ENCODE measurements at regions not wholly inside any gene's neighbourhood (a gene's known extent, or its start where the extent isn't known, plus 50 kb on each side); places are given as distances from the start of the nearest gene placed in this dataset.
A peak's percentile ranks its signal among the peaks of the same experiment; 100 is the strongest.

DNA sequence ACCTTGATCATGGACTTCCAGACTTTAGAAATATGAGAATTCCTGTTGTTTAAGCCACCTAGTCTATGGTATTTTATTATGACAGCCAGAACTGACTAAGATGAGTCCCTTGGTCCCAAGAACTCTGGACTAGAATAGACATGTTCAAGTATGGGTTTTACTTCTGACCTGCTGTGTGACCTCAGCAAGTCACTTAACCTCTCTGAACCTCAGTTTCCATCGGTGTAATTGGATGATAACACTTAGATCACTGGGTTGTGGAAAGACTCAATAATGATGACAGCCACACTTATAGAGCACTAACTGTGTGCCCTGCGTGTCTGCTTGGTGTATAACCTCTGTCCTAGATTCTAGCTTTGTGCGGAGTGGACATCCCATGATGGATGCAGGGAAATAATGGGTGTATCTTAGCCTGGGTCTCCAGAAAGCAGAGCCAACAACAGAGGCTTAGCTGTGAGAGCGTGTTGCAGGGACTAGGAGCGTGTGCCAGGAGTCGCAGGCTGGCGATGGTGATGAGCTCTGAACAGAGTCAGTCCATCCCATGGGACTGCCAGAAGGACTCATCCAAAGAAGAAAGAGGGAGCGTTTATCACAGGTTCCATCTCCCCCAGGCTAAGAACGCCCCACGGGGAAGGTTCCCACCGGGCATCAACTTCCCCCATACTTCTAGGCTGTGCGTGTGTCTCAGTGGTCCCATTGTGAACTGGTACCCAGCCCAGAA is 93.2 kb upstream of the TP53I11 start:
- DNase-seq (ENCODE audit: low read depth) = no peak
- TF ChIP-seq, protein P1, sequence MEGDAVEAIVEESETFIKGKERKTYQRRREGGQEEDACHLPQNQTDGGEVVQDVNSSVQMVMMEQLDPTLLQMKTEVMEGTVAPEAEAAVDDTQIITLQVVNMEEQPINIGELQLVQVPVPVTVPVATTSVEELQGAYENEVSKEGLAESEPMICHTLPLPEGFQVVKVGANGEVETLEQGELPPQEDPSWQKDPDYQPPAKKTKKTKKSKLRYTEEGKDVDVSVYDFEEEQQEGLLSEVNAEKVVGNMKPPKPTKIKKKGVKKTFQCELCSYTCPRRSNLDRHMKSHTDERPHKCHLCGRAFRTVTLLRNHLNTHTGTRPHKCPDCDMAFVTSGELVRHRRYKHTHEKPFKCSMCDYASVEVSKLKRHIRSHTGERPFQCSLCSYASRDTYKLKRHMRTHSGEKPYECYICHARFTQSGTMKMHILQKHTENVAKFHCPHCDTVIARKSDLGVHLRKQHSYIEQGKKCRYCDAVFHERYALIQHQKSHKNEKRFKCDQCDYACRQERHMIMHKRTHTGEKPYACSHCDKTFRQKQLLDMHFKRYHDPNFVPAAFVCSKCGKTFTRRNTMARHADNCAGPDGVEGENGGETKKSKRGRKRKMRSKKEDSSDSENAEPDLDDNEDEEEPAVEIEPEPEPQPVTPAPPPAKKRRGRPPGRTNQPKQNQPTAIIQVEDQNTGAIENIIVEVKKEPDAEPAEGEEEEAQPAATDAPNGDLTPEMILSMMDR (IDR thresholded peaks at IDR 0.05; ENCODE audit: insufficient read depth, low read length) = no peak
- H3K4me3 ChIP-seq (ENCODE audit: low read depth, low read length) = no peak overlapping the region

DNA sequence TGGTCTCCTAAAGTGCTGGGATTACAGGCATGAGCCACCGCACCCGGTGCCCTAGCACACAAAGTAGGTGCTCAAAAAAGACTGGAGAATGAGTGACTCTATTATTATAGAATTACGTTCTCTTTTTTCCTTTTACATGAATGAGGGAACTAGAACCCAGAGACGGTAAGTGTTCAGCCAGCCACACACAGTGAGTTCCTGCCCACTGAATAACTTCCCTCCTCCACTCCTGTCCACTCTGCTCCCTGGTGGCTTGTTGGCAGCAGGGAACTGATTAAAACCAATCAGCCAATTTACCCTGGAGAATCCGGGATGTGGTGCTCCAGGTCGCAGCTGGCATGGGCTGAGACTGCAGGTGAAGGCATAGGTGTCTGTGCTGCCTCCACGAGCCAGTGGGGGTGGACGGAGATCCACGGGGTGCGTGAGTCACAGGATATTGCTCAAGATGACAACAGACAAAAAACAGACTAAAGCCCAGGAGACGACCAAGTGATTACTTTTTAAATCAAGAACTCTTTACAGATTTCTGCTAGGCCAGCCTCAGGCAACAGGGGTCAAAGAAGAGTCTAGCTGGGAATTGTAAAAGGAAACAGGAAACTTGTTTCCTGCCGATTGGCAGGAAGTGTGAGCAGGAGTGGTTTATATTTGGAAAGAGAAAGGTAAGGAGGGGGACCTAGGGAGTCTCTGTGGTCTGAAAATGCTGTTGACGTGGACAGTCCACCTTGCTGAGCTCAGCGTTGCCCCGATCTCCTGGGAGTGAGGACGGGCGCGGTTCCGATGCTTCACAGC is 95.2 kb upstream of the TP53I11 start:
- DNase-seq (ENCODE audit: low read depth) = peak; percentile 71
- H3K4me3 ChIP-seq (ENCODE audit: low read depth, low read length) = no peak overlapping the region
- TF ChIP-seq, protein P1 (IDR thresholded peaks at IDR 0.05; ENCODE audit: insufficient read depth, low read length) = no peak

DNA sequence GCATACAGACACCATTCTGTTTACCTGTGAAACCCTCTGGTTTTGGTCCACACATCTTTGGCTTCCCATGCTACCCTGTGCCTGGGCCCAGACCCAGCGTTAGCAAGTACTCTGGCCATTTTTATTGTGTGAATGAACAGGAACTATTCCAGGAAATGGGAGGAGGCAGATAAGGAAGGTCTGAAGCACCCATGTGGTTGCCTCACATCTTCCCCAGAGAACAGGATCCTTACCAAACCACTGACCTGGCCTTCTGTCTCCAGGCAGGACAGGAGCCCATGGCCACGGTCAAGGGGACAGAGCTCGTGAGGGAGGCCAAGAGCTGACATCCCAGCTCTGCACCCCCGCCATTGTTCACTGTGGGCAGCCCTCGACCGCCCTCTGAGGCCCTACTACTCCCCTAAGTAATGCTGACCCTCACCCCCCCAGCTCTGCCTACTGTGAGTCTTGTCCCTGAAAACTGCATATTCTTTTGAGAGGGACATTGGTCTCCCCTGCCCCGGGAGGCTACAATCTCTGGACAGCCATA is 97.7 kb upstream of the TP53I11 start:
- DNase-seq (ENCODE audit: low read depth) = peak; percentile 72
- H3K4me3 ChIP-seq (ENCODE audit: low read depth, low read length) = no peak overlapping the region
- TF ChIP-seq, protein P1 (IDR thresholded peaks at IDR 0.05; ENCODE audit: insufficient read depth, low read length) = no peak

DNA sequence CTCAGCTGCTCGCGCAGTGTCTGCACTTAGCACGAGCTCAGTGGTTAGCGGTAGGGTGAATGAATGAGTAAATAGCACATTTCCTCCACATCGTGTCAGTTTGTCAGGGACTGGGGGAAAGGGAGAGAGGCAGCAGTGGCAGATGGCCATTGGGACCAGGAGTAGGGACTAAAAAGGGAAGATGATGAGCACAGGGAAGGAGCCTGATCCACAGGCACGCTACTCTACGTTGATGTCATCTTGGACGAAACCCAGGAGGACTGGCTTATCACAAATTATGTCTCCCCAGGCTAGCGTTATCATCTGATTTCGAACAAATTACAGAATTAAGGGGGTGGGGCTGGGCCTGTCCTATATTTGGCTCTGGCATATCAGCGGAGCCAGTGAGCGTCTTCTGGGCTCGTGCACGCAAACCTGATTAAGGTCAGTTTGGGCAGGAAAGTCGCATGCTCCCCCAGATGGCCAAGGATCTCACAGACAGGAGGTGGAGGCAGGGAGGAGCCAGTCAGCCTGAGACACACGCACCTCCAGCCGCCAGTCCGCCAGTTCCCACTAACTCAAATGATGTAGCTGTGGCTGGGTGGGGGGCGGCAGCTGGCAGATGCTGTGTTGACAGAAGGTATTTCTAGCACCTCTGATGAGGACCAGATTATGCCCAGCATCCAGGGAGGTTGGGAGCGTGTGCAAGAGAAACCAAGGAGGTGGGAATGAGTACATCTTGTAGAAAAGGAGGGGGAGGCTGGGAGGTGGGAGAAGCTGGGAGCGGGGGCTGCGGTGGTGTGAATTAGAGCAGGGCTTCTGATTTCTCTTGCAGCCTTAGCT is 97.4 kb upstream of the PRDM11 start:
- DNase-seq (ENCODE audit: low read depth) = peak; percentile 89
- H3K4me3 ChIP-seq (ENCODE audit: low read depth, low read length) = no peak overlapping the region
- TF ChIP-seq, protein P1 (IDR thresholded peaks at IDR 0.05; ENCODE audit: insufficient read depth, low read length) = no peak

DNA sequence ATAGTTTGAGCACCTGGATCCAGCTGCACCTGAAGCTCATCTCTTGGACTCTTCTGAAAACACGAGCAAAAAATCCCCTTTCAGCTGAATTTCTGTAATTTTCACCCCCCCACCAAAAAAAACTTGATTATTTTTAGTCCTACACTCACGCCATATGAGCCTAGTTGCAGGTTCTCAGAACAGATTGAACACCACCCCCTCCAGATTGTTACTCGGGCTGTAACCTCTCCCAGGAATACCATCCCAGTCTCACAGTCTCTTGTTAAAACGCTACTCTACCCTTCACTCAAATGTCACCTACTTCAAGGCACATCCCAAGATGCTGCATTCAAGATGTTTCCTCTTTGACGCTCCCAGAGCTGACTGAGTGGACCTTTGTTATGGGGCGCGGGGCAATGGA is 96.3 kb upstream of the PRDM11 start:
- TF ChIP-seq, protein P1 (IDR thresholded peaks at IDR 0.05; ENCODE audit: insufficient read depth, low read length) = no peak
- DNase-seq (ENCODE audit: low read depth) = no peak
- H3K4me3 ChIP-seq (ENCODE audit: low read depth, low read length) = no peak overlapping the region

DNA sequence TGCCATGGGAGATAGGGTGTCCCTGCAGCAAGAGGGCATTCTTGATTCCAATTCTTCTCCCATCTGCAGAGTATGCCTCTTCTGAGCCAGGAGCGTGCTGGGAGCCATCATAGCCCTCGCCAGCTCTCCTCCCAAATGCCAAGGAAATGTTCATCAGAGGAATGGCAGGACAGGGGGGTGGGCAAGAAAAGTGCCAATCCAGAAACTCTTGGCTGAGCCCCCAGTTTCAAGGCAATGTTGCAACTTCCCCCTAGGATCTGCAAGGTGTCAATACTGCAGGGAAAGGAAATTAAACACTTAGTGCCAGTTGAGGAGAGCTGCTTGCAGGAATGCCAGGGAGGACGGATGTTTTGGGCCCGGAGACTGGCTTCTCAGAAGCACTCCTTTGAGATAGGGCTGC is 94.8 kb upstream of the PRDM11 start:
- DNase-seq (ENCODE audit: low read depth) = no peak
- no peak overlapping the region for H3K4me3 ChIP-seq (ENCODE audit: low read depth, low read length)
- TF ChIP-seq, protein P1 (IDR thresholded peaks at IDR 0.05; ENCODE audit: insufficient read depth, low read length) = no peak

Data from fibroblast of the aortic adventitia (primary cell).